HCT116 (cell line): ENCODE measurements at regions not wholly inside any gene's neighbourhood (a gene's known extent, or its start where the extent isn't known, plus 50 kb on each side); places are given as distances from the start of the nearest gene placed in this dataset.

Experiments used
- ATAC-seq: fragments of 200-7000 bp; cut with Tn5 transposase; 2 replicates; pipeline ENCODE4 v1.9.1; 2020; ENCODE audit warnings: mild to moderate bottlenecking, moderate library complexity
- BruUV-seq: library from RNA; stranded (reverse); fragments of 400-500 nt; replicated peaks from 2 replicates; lab custom pipeline; 2021; lab: Mats Ljungman, UMichigan
- CTCF ChIA-PET: fragments of 300-600 bp; sonication (Branson Sonifier 250); formaldehyde crosslinking; loops from one replicate; lab custom pipeline; 2021; ENCODE audit warnings: antibody characterized with exemption; lab: Charles Lee
- POLR2A ChIA-PET: fragments of 300-600, 350-600 bp; sonication (Branson Sonifier 250); formaldehyde crosslinking; loops from one replicate; lab custom pipeline; 2021; ENCODE audit warnings: antibody characterized with exemption; lab: Charles Lee
- RAD21 ChIA-PET, 2 experiments: fragments of 300-600 bp; sonication (Branson Sonifier 250); formaldehyde crosslinking; loops; one replicate each; lab custom pipeline; 2023; ENCODE audit warnings: low total read pairs in 2 of 2; ENCODE audit not compliant: uncharacterized antibody in 2 of 2, unreplicated experiment in 2 of 2, low non-redundant PET in 1 of 2; lab: Charles Lee
- DNase-seq: peaks from one replicate; pipeline ENCODE4 v3.0.0-alpha.2; 2010; ENCODE audit warnings: low read depth, low spot score
- H2AFZ ChIP-seq: fragments of 200-600 bp; shearing (Covaris generic), sonication (generic); 2 replicates; pipeline ENCODE4 v1.6.1; 2017; ENCODE audit warnings: low read depth, mixed run types, mixed read lengths, antibody characterized with exemption, low read length; ENCODE audit not compliant: poor library complexity, severe bottlenecking
- H3K27ac ChIP-seq: 2 replicates; pipeline ENCODE4 v1.5.1; 2012; ENCODE audit warnings: low read depth, low read length
- H3K27me3 ChIP-seq: fragments of 200-600 bp; sonication (generic); 2 replicates; pipeline ENCODE4 v1.6.1; 2016; ENCODE audit warnings: mixed run types, low read length, mixed read lengths; ENCODE audit not compliant: insufficient read depth
- H3K36me3 ChIP-seq, 2 experiments: fragments of 200-500 bp in 1 of 2; fragments of 200-600 bp in 1 of 2; sonication (Bioruptor generic) in 1 of 2; sonication (generic) in 1 of 2; 2 replicates each; pipeline versions ENCODE4 v1.5.1 to v1.6.1; 2014 to 2016; ENCODE audit warnings: low read length in 2 of 2, inconsistent platforms in 1 of 2, mixed read lengths in 1 of 2, mixed run types in 1 of 2; ENCODE audit not compliant: insufficient read depth in 2 of 2, control insufficient read depth in 1 of 2
- H3K4me1 ChIP-seq, 2 experiments: fragments of 200-600 bp in 1 of 2; sonication (generic) in 1 of 2; 2 replicates each; pipeline versions ENCODE4 v1.5.1 to v1.6.1; 2012 to 2017; ENCODE audit warnings: low read length in 2 of 2, inconsistent platforms in 1 of 2, mild to moderate bottlenecking in 1 of 2, mixed read lengths in 1 of 2, mixed run types in 1 of 2, moderate library complexity in 1 of 2; ENCODE audit not compliant: insufficient read depth in 2 of 2, control insufficient read depth in 1 of 2
- H3K4me2 ChIP-seq: fragments of 200-600 bp; sonication (generic); 2 replicates; pipeline ENCODE4 v1.6.1; 2017; ENCODE audit warnings: mixed run types, low read length, mixed read lengths
- H3K4me3 ChIP-seq, 2 experiments: fragments of 200-600 bp in 1 of 2; sonication (generic) in 1 of 2; replicated peaks in 1 of 2; 2 replicates each; pipeline ENCODE4 v1.5.1; 2011 to 2016; ENCODE audit warnings: low read length in 2 of 2, control low read depth in 1 of 2, low read depth in 1 of 2, mild to moderate bottlenecking in 1 of 2, mixed read lengths in 1 of 2, mixed run types in 1 of 2
- H3K79me2 ChIP-seq: fragments of 200-600 bp; sonication (generic); 2 replicates; pipeline ENCODE4 v1.6.1; 2017; ENCODE audit warnings: mild to moderate bottlenecking, mixed run types, low read length, moderate library complexity, mixed read lengths; ENCODE audit not compliant: insufficient read depth
- H3K9ac ChIP-seq: fragments of 200-600 bp; sonication (generic); 2 replicates; pipeline ENCODE4 v1.6.1; 2016; ENCODE audit warnings: low read length, mixed read lengths
- H3K9me2 ChIP-seq: fragments of 200-600 bp; sonication (generic), shearing (Covaris generic); 2 replicates; pipeline ENCODE4 v1.6.1; 2017; ENCODE audit warnings: mixed run types, mild to moderate bottlenecking, moderate library complexity; ENCODE audit not compliant: insufficient read depth
- H3K9me3 ChIP-seq, 2 experiments: fragments of 200-500 bp in 1 of 2; fragments of 200-600 bp in 1 of 2; sonication (Bioruptor generic) in 1 of 2; sonication (generic) in 1 of 2; 2 replicates each; pipeline ENCODE4 v1.6.1; 2014 to 2017; ENCODE audit warnings: low read length in 2 of 2, mixed read lengths in 2 of 2, inconsistent platforms in 1 of 2, low read depth in 1 of 2, mild to moderate bottlenecking in 1 of 2, mixed run types in 1 of 2, moderate library complexity in 1 of 2; ENCODE audit not compliant: control insufficient read depth in 1 of 2, insufficient read depth in 1 of 2
- H4K20me1 ChIP-seq: fragments of 200-600 bp; sonication (generic), shearing (Covaris generic); 2 replicates; pipeline ENCODE4 v1.6.1; 2017; ENCODE audit warnings: mixed run types, mild to moderate bottlenecking, moderate library complexity; ENCODE audit not compliant: insufficient read depth
- CBX3 ChIP-seq: IDR thresholded peaks from 2 replicates; pipeline ENCODE4 v1.6.1; 2012; ENCODE audit warnings: low read depth
- CEBPB ChIP-seq: IDR thresholded peaks from 2 replicates; pipeline ENCODE4 v1.6.1; 2012; ENCODE audit warnings: low read depth
- CTCF ChIP-seq, 3 experiments: fragments of 200-600 bp in 1 of 3; sonication (generic) in 1 of 3; IDR thresholded peaks in 2 of 3; conservative IDR thresholded peaks in 1 of 3; 2 replicates each; pipeline ENCODE4 v1.5.1; 2012 to 2017; ENCODE audit warnings: low read depth in 2 of 3, low read length in 2 of 3, antibody characterized with exemption in 1 of 3, borderline replicate concordance in 1 of 3, control low read depth in 1 of 3, mild to moderate bottlenecking in 1 of 3, mixed read lengths in 1 of 3, mixed run types in 1 of 3, moderate library complexity in 1 of 3; ENCODE audit not compliant: insufficient read depth in 1 of 3
- ELF1 ChIP-seq: IDR thresholded peaks from 2 replicates; pipeline ENCODE4 v1.6.1; 2012; ENCODE audit warnings: low read depth, borderline replicate concordance
- EZH2 ChIP-seq: fragments of 200-600 bp; sonication (generic); IDR thresholded peaks from 2 replicates; pipeline ENCODE4 v1.6.1; 2017; ENCODE audit warnings: antibody characterized with exemption, mixed run types
- EZH2phosphoT487 ChIP-seq: fragments of 200-600 bp; IDR thresholded peaks from 2 replicates; pipeline ENCODE4 v1.6.1; 2018; ENCODE audit warnings: antibody characterized with exemption, borderline replicate concordance
- FOSL1 ChIP-seq: IDR thresholded peaks from 2 replicates; pipeline ENCODE4 v1.6.1; 2012; ENCODE audit warnings: low read depth
- JUND ChIP-seq: IDR thresholded peaks from 2 replicates; pipeline ENCODE4 v1.6.1; 2012
- POLR2A ChIP-seq: IDR thresholded peaks from 2 replicates; pipeline ENCODE4 v1.7.0; 2011; ENCODE audit warnings: borderline replicate concordance; ENCODE audit not compliant: insufficient read depth, insufficient read length; ENCODE audit errors: extremely low read depth
- POLR2AphosphoS5 ChIP-seq: IDR thresholded peaks from 2 replicates; pipeline ENCODE4 v1.6.1; 2011; ENCODE audit warnings: mild to moderate bottlenecking, low read depth, low read length, moderate library complexity
- SP1 ChIP-seq: IDR thresholded peaks from 2 replicates; pipeline ENCODE4 v1.6.1; 2012; ENCODE audit warnings: low read depth
- SRF ChIP-seq: IDR thresholded peaks from 2 replicates; pipeline ENCODE4 v1.6.1; 2012; ENCODE audit warnings: low read depth
- TCF7L2 ChIP-seq: IDR thresholded peaks from 2 replicates; pipeline ENCODE4 v1.7.0; 2011; ENCODE audit warnings: borderline replicate concordance, inconsistent platforms; ENCODE audit not compliant: insufficient read depth, insufficient read length; ENCODE audit errors: extremely low read depth
- YY1 ChIP-seq: IDR thresholded peaks from 2 replicates; pipeline ENCODE4 v1.6.1; 2011; ENCODE audit warnings: low read length, low read depth, moderate library complexity, mild to moderate bottlenecking; ENCODE audit not compliant: insufficient replicate concordance; ENCODE audit errors: extremely low read depth
- ZBTB33 ChIP-seq: IDR thresholded peaks from 2 replicates; pipeline ENCODE4 v1.6.1; 2011; ENCODE audit warnings: mild to moderate bottlenecking, low read length, moderate library complexity; ENCODE audit not compliant: insufficient replicate concordance; ENCODE audit errors: extremely low read depth
- ZFX ChIP-seq: fragments of 450-650 bp; IDR thresholded peaks from 2 replicates; pipeline ENCODE4 v1.6.1; 2017
- intact Hi-C: fragments of 100-400 bp; cut with micrococcal nuclease; formaldehyde crosslinking; loops from 2 replicates; pipeline ENCODE4 v1.10.0; 2022
- TF ChIP-seq, protein P1 (sequence below): IDR thresholded peaks from 2 replicates; pipeline ENCODE4 v1.6.1; 2012
- TF ChIP-seq, protein P2 (sequence below): IDR thresholded peaks from 2 replicates; pipeline ENCODE4 v1.6.1; 2012
- TF ChIP-seq, protein P3 (sequence below): IDR thresholded peaks from 2 replicates; pipeline ENCODE4 v1.6.1; 2012; ENCODE audit warnings: low read depth

DNA sequence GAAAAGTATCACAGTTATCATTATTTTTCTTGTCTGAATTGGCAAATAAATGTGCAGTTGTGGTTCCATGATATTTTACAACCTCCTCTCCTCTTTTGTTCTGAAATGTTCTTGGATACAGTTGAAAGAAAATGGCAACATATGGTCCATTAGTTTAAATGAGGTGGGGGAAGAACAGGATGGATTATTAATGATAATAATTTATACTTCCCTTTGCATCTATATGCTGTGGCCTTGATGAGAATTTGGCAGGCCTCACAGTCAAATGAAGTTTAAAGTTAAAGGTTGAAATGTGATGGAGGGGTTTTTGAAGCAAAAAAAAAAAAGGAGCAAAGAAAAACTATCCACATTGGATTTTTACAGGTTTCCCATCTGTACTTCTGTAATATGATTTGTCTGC is 946.3 kb upstream of the INTU start:
- intact Hi-C loops = no loop called here
- Histone ChIP-seq H3K27ac (no peak overlapping the region), H3K36me3 (no peaks in the 10 kb centered on the region), H3K4me2 (no peak overlapping the region), H3K79me2 (no peaks in the 10 kb centered on the region), H3K9me3 (no peaks in the 10 kb centered on the region), H3K4me1 (no peaks in the 10 kb centered on the region), H2AFZ (no peak overlapping the region), H3K4me3 (no peak overlapping the region), H3K27me3 (no peaks in the 10 kb centered on the region), H3K9me2 (no peaks in the 10 kb centered on the region), H4K20me1 (no peaks in the 10 kb centered on the region), H3K9ac (no peak overlapping the region)
- ChIA-PET RAD21 (no interaction called here), POLR2A (no interaction called here), CTCF (no interaction called here)
- ATAC-seq (no peak), DNase-seq (no peak)
- TF ChIP-seq, protein P1, sequence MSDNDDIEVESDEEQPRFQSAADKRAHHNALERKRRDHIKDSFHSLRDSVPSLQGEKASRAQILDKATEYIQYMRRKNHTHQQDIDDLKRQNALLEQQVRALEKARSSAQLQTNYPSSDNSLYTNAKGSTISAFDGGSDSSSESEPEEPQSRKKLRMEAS = no peak
- TF ChIP-seq POLR2AphosphoS5 (no peak), CBX3 (no peak), SP1 (no peak), JUND (no peak), EZH2phosphoT487 (no peak), CEBPB (no peak), POLR2A (no peak), ZFX (no peak), CTCF (IDR thresholded peaks at IDR 0.05 in 2 of 3, conservative IDR thresholded peaks at IDR 0.05 in 1 of 3; ENCODE audit: borderline replicate concordance in 1 of 3, insufficient read depth in 1 of 3, low read depth in 2 of 3, low read length in 2 of 3) (no peak), TCF7L2 (no peak), FOSL1 (no peak), YY1 (no peak), ELF1 (no peak), EZH2 (no peak), SRF (no peak), ZBTB33 (no peak)
- TF ChIP-seq, protein P2, sequence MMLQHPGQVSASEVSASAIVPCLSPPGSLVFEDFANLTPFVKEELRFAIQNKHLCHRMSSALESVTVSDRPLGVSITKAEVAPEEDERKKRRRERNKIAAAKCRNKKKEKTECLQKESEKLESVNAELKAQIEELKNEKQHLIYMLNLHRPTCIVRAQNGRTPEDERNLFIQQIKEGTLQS = no peak
- TF ChIP-seq, protein P3, sequence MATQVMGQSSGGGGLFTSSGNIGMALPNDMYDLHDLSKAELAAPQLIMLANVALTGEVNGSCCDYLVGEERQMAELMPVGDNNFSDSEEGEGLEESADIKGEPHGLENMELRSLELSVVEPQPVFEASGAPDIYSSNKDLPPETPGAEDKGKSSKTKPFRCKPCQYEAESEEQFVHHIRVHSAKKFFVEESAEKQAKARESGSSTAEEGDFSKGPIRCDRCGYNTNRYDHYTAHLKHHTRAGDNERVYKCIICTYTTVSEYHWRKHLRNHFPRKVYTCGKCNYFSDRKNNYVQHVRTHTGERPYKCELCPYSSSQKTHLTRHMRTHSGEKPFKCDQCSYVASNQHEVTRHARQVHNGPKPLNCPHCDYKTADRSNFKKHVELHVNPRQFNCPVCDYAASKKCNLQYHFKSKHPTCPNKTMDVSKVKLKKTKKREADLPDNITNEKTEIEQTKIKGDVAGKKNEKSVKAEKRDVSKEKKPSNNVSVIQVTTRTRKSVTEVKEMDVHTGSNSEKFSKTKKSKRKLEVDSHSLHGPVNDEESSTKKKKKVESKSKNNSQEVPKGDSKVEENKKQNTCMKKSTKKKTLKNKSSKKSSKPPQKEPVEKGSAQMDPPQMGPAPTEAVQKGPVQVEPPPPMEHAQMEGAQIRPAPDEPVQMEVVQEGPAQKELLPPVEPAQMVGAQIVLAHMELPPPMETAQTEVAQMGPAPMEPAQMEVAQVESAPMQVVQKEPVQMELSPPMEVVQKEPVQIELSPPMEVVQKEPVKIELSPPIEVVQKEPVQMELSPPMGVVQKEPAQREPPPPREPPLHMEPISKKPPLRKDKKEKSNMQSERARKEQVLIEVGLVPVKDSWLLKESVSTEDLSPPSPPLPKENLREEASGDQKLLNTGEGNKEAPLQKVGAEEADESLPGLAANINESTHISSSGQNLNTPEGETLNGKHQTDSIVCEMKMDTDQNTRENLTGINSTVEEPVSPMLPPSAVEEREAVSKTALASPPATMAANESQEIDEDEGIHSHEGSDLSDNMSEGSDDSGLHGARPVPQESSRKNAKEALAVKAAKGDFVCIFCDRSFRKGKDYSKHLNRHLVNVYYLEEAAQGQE = no peak
- no TSS peak for BruUV-seq
